ENCODE measurements at regions not wholly inside any gene's neighbourhood (a gene's known extent, or its start where the extent isn't known, plus 50 kb on each side); places are given as distances from the start of the nearest gene placed in this dataset.

- TF ChIP-seq CTCF (IDR thresholded peaks at IDR 0.05; ENCODE audit: low read depth, low read length, poor library complexity, severe bottlenecking) (no peak), EZH2phosphoT487 (IDR thresholded peaks at IDR 0.05; ENCODE audit: borderline replicate concordance, low read length) (no peak)
These were observed 398.3 kb downstream of the MFSD1 start for GRCh38 chr3:159200176-159200575.

Data from DOHH2 (cell line).